HL-60 (cell line): ENCODE measurements at regions not wholly inside any gene's neighbourhood (a gene's known extent, or its start where the extent isn't known, plus 50 kb on each side); places are given as distances from the start of the nearest gene placed in this dataset.

ENCODE experiments used
- DNase-seq, 2 experiments: peaks; one replicate each; pipeline ENCODE4 v3.0.0-alpha.2; 2010 to 2020; ENCODE audit warnings: low read depth in 1 of 2, low spot score in 1 of 2
- H3K27ac ChIP-seq: fragments of 250-450 bp; sonication (Bioruptor Pico); replicated peaks from 2 replicates; pipeline ENCODE4 v1.5.1; 2020; ENCODE audit warnings: mild to moderate bottlenecking, moderate library complexity
- H3K27me3 ChIP-seq: fragments of 250-450 bp; sonication (Bioruptor Pico); 2 replicates; pipeline ENCODE4 v1.5.1; 2021; ENCODE audit warnings: mild to moderate bottlenecking, moderate library complexity; ENCODE audit not compliant: insufficient read depth, poor library complexity, severe bottlenecking
- H3K4me3 ChIP-seq: replicated peaks from 2 replicates; pipeline ENCODE4 v1.5.1; 2011; ENCODE audit warnings: mild to moderate bottlenecking, control low read depth, low read length; ENCODE audit not compliant: insufficient read depth
- GABPA ChIP-seq: IDR thresholded peaks from 2 replicates; pipeline ENCODE4 v1.6.1; 2012; ENCODE audit warnings: low read depth
- POLR2AphosphoS5 ChIP-seq: IDR thresholded peaks from 2 replicates; pipeline ENCODE4 v1.6.1; 2012; ENCODE audit warnings: low read depth
- SPI1 ChIP-seq: IDR thresholded peaks from 2 replicates; pipeline ENCODE4 v1.6.1; 2012; ENCODE audit warnings: low read depth, mild to moderate bottlenecking, borderline replicate concordance
- TF ChIP-seq, protein P1 (sequence below): IDR thresholded peaks from 2 replicates; pipeline ENCODE4 v1.6.1; 2012; ENCODE audit warnings: low read depth; ENCODE audit not compliant: insufficient replicate concordance
- TF ChIP-seq, protein P2 (sequence below): IDR thresholded peaks from one replicate; pipeline ENCODE4 v1.5.1; 2011; ENCODE audit warnings: low read length, control low read depth, inconsistent platforms; ENCODE audit not compliant: insufficient read depth

DNA sequence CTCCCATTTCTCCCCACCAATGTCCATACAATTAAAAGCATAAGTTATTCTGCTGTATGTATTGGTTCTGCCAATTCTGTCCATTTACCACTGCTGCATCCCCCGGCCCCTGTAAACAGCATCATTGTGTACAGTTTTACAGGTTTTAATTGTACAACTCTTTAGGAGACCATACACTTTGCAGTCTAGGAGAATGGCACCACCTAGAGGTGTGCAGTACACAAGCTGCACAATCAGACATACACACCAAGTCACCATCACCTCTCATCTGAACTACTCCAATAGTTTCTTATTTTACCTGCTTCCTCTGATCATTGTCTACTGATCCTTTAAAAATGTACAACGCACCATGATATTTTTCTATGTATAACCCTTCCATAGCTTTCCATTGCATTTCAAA, 855.9 kb upstream of the KLHL1 start:
- Histone ChIP-seq H3K27me3 (no peaks in the 10 kb centered on the region), H3K4me3 (no peak overlapping the region), H3K27ac (no peak overlapping the region)
- TF ChIP-seq, protein P1, sequence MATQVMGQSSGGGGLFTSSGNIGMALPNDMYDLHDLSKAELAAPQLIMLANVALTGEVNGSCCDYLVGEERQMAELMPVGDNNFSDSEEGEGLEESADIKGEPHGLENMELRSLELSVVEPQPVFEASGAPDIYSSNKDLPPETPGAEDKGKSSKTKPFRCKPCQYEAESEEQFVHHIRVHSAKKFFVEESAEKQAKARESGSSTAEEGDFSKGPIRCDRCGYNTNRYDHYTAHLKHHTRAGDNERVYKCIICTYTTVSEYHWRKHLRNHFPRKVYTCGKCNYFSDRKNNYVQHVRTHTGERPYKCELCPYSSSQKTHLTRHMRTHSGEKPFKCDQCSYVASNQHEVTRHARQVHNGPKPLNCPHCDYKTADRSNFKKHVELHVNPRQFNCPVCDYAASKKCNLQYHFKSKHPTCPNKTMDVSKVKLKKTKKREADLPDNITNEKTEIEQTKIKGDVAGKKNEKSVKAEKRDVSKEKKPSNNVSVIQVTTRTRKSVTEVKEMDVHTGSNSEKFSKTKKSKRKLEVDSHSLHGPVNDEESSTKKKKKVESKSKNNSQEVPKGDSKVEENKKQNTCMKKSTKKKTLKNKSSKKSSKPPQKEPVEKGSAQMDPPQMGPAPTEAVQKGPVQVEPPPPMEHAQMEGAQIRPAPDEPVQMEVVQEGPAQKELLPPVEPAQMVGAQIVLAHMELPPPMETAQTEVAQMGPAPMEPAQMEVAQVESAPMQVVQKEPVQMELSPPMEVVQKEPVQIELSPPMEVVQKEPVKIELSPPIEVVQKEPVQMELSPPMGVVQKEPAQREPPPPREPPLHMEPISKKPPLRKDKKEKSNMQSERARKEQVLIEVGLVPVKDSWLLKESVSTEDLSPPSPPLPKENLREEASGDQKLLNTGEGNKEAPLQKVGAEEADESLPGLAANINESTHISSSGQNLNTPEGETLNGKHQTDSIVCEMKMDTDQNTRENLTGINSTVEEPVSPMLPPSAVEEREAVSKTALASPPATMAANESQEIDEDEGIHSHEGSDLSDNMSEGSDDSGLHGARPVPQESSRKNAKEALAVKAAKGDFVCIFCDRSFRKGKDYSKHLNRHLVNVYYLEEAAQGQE: no peak
- TF ChIP-seq POLR2AphosphoS5 (no peak), GABPA (no peak), SPI1 (no peak)
- TF ChIP-seq, protein P2, sequence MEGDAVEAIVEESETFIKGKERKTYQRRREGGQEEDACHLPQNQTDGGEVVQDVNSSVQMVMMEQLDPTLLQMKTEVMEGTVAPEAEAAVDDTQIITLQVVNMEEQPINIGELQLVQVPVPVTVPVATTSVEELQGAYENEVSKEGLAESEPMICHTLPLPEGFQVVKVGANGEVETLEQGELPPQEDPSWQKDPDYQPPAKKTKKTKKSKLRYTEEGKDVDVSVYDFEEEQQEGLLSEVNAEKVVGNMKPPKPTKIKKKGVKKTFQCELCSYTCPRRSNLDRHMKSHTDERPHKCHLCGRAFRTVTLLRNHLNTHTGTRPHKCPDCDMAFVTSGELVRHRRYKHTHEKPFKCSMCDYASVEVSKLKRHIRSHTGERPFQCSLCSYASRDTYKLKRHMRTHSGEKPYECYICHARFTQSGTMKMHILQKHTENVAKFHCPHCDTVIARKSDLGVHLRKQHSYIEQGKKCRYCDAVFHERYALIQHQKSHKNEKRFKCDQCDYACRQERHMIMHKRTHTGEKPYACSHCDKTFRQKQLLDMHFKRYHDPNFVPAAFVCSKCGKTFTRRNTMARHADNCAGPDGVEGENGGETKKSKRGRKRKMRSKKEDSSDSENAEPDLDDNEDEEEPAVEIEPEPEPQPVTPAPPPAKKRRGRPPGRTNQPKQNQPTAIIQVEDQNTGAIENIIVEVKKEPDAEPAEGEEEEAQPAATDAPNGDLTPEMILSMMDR: no peak
- no peak for DNase-seq

DNA sequence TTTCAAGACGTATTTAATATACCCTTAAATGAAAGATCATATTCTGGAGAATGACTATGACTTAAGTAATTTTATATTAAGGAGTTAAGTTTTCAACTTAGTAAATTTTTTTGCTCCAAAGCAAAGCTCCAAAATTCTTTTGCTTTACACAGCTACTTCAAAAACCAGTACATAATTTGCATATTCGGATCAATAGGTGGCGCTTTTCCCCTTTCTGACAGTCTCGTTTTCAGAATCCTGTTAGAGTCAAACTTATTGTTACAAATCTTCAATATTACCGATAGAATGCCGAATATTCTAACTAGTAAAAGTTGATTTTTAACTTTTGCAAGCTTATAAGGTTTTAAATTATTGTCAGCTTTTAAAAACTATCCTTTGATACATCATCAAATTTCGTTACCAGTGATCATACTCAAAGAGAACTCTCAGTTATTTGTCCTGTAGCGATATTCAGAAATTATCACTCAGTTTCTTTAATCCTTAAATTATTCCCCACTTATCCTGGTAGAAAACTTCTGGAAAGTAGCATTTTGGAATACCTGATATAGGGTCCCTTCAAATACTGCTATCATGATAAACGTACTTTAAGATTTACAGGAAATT, 852.7 kb upstream of the KLHL1 start:
- peak in 1 of 2 experiments; percentile 32 for DNase-seq
- Histone ChIP-seq H3K4me3 (no peak overlapping the region), H3K27me3 (no peaks in the 10 kb centered on the region), H3K27ac (no peak overlapping the region)
- no peak for TF ChIP-seq POLR2AphosphoS5
- TF ChIP-seq, protein P2: peak; percentile 50

DNA sequence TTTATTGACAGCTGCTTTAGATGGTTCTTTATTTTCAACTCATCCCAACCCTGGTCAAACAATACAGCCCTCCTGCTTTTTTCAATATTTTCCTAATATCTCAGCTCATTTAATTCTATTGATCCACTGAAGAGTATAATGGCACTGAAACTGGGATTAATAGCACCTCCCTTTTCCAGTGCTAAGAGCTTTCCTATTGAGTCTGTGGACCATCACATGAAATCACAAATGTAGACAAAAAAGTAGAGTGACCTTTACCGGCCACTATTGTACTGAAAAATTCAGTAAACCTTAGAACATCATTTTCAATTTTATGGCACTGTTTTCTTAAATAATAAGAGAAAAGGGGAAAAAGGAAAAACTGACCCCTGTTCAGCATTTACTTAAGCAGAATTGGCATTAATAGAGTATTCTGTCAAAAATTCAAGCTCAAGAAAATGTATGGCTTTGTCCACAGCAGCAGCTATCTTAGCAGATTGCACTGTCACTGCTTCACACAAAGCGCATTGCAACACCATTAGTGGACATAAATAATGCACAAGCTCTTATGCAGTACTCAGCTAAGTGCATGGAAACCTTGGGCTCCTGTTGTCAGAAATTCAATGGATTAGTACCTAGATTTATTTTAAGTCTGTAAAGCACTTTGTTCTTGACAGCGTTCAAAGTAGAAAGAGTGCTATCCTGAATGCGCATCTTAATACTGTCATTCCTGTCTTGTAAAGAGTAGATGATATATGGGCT, 851.0 kb upstream of the KLHL1 start:
- H3K27me3 ChIP-seq: no peaks in the 10 kb centered on the region
- H3K27ac ChIP-seq: no peak overlapping the region
- TF ChIP-seq, protein P1: no peak
- TF ChIP-seq POLR2AphosphoS5 (no peak), SPI1 (no peak), GABPA (no peak)
- TF ChIP-seq, protein P2: no peak
- no peak overlapping the region for H3K4me3 ChIP-seq
- DNase-seq: no peak

DNA sequence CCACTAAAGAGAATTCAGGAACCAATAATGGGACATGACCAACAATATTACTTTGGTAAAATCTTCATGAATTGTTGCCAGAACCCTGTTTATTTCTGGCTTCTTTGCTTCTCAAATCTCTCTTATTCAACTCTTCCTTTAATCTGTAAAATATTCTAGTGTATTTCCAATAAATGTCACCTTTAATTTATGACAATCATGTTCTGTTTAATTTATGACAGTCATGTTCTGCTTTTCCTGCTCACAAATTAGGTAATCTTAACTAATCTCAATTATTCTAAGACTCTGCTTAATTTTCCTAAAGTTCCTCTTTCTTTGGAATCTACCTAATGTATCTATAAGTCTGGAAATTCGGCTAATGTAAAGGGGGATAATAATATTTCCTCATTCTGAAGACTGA, 847.6 kb upstream of the KLHL1 start:
- H3K27me3 ChIP-seq: no peaks in the 10 kb centered on the region

More for the DNA sequence above, 847.6 kb upstream of the KLHL1 start:
- no peak for DNase-seq
- no peak overlapping the region for H3K4me3 ChIP-seq
- H3K27ac ChIP-seq: no peak overlapping the region
- TF ChIP-seq GABPA: no peak
